DMS 273 (cell line): ENCODE measurements at regions not wholly inside any gene's neighbourhood (a gene's known extent, or its start where the extent isn't known, plus 50 kb on each side); places are given as distances from the start of the nearest gene placed in this dataset.

Source experiments
- DNase-seq: peaks from one replicate; lab custom pipeline; 2025; ENCODE audit not compliant: unreplicated experiment; lab: John Stamatoyannopoulos, UW

DNA sequence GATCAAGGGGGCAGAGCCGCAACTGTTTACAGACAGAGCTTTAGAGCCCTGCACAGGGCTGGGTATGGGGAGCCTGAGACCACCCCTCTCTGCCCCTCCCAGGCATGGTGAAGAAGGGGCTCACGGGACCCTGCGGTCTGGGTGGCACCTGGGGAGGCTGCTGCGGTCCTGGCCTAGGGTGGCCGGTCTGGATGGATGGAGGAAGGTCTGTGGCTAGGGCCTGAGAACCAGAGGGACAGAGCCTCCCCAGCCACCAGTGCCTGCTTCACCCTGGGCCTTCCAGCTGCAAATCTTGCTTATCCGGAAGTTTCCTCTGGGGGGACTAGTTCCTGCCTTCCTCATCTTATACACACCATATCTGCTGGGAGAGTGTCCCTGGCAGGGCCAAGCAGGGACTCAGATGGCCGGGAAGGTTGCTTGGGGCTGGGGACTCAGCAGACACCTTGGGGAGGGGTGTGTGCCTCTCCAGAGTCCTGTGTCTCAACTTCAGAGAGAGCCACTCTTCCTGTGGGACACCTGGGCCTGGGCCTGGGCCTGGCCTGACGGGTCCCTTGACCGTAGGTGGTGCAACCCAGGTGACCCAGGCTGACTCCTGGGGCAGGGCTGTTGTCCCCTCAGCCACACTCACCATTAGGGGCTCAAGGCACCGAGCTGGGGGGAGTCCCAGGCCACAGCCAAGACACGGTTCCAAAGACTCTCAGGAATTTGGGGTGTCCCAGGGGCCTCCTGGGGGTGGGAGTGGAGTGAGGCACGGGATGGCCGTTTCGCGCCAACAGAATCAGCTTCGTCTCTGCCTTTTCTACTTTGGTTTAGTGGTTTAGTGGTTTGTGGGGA, 52.0 kb upstream of the ACTRT2 start:
- no peak for DNase-seq

DNA sequence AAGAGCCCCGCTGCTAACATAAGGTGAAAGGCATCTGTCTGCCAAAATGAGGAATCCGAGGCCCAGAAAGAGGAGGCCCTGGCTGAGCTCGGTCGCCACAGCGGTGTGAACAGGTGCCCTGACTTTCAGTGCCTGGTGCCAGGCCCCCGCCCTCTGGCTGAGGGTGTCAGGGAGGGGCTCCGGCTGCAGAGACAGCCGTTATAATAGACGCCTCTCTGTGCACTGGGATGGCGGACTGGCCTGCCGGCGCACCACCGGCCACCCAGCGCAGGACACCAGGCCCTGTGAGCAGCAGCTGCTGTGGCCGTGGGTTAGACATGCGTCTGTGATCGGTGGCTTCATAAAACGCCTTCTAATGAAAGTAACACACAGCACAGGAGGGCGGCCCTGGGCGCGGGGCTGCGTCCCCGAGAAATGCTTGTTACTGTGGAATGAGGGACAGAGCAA, 51.4 kb upstream of the ACTRT2 start:
- no peak for DNase-seq

DNA sequence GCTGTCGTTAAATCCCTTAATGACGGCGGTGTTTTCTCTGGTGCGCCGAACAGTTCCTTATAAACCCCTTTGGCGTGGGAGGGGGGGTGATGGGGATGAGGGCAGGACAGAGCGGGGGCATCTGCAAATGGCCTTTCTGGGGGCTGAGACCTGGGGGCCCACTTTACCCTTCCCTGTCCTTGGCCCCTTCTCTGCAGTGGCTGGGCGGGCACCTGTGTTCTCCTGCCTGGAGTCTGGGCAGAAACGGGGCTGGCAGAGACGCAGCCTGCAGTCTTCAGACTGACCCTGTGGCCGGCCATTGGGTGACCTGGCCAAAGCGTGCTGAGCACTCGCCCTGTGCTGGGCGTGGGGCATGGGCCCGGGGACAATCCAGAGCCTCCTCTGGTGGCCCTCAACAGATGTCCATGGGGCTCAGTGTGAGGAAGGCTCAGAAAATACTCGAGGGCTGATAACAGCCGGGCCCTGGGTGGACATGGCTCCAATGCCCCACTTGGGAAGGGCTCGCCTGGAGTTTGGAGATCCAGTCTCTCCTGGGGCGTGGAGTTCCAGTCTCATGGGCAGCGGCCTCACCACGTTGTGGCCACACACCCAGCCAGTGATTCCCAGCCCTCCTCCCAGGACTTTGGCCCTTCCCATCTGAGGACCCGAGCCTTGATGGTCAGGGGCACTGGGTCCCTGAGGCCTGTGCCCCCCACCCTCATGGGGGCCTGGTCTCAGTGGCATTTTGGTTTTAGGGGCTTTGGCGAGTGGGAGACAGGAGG, 50.8 kb upstream of the ACTRT2 start:
- DNase-seq: no peak

GRCh38 chr1:2971101-2971501, 50.2 kb upstream of the ACTRT2 start:
- no peak for DNase-seq
